CD4-positive, alpha-beta T cell treated with Interleukin-15 for 4 hours (primary cell): ENCODE measurements at regions not wholly inside any gene's neighbourhood (a gene's known extent, or its start where the extent isn't known, plus 50 kb on each side); places are given as distances from the start of the nearest gene placed in this dataset.

Experiments used
- DNase-seq: peaks from one replicate; pipeline ENCODE4 v3.0.0-alpha.2; 2020; ENCODE audit warnings: low spot score

DNA sequence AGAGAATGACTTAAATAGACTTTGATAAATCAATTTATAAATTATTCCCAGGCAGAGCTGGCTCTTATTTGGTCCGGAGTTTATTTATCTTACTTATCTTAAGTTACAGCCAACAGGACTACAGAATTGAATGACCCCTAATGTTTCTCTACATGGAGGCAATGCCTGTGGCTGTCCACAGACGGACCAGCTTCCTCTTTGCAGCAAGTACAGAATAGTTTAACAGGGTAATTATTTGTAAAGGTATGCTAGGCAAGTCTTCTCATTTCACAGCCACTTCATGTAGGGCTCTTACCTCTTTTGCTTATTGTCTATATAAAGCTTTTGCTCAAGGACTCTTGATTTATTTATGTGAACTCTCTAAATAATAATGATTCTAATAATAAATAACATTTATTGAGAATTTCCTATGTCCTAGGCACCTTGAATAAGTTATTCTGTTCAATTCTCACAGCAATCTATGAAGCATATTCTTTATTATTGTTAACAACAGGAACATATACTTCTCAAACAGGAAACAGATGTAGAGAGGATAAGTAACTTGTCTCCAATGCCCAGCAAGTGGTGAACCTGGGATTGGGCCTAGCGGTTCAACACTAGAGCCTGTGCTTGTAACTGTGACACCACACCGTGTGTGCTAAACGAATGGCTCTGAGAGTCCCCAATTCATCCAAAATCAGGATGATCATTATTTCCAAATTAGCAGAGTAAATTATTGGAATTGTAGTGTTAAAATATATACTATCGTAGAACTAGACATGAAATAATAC lies 58.8 kb upstream of the NXPH2 start:
- DNase-seq, result no peak

DNA sequence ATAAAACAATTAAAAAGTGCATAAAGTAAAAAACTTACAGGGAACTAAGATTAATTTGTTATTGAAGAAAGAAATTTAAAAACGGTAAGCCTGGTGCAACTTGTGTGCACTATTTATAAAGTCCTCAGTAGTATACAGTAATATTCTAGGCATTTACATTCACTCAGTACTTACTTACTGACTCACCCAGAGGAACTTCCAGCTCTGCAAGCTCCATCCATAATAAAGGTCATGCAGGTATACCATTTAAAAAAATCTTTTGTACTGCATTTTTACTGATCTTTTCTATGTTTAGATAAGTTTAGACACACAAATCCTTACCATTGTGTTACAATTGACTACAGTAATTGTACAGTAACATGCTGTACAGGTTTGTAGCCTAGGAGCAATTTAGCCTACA lies 51.5 kb upstream of the NXPH2 start:
- DNase-seq, result no peak

DNA sequence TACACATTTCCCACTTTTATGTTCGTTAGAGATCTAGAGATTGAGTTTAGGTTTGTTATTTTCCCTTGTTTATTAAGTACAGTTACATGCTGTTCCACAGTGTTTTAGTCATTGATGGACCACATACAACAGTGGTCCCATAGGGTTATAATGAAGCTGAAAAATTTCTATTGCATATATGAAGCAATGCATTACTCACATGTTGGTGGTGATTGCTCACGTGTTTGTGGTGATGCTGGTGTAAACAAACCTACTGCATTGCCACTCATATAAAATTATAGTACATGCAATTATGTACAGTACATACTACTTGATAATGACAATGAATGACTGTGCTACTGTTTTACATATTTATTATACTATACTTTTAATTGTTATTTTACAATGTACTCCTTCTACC lies 51.0 kb upstream of the NXPH2 start:
- DNase-seq, result no peak

DNA sequence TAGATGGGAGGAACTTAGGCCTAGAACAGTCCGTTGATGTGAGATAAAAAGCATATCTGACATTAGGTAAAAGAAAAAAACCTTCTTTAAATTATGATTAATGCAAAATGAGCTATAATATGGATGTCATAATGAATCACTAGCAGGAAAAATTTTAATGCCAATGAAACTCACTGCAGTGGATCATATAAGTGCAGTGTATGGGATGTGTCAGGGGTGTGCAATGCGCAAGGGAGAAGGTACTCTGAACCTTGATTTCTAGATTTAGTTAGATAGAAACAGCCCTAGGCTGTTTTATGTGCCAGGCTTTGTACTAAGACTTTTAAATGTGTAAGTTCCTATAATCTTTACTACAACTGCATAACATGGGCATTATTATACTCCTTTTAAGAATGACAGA lies 50.4 kb upstream of the NXPH2 start:
- DNase-seq, result no peak
